ENCODE measurements at regions not wholly inside any gene's neighbourhood (a gene's known extent, or its start where the extent isn't known, plus 50 kb on each side); places are given as distances from the start of the nearest gene placed in this dataset.

DNA sequence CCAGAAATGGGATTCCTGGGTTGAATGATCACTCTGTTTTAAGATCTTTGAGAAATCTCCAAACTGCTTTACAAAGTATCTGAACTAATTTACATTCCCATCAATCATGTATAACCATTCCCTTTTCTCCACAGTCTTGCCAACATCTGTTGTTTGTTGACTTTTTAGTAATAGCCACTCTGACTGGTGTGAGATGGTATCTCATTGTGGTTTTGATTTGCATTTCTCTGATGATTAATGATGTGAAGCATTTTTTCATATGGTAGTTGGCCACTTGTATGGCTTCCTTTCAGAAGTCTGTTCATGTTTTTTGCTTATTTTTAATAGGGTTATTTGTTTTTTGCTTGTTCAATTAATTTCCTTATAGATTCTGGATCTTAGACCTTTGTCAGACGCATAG lies 211.8 kb upstream of the AVPR1A start:
- TF ChIP-seq POLR2A (IDR thresholded peaks at IDR 0.05), result no peak
- TF ChIP-seq, protein P1, sequence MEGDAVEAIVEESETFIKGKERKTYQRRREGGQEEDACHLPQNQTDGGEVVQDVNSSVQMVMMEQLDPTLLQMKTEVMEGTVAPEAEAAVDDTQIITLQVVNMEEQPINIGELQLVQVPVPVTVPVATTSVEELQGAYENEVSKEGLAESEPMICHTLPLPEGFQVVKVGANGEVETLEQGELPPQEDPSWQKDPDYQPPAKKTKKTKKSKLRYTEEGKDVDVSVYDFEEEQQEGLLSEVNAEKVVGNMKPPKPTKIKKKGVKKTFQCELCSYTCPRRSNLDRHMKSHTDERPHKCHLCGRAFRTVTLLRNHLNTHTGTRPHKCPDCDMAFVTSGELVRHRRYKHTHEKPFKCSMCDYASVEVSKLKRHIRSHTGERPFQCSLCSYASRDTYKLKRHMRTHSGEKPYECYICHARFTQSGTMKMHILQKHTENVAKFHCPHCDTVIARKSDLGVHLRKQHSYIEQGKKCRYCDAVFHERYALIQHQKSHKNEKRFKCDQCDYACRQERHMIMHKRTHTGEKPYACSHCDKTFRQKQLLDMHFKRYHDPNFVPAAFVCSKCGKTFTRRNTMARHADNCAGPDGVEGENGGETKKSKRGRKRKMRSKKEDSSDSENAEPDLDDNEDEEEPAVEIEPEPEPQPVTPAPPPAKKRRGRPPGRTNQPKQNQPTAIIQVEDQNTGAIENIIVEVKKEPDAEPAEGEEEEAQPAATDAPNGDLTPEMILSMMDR (IDR thresholded peaks at IDR 0.05), result no peak
